ENCODE measurements at regions not wholly inside any gene's neighbourhood (a gene's known extent, or its start where the extent isn't known, plus 50 kb on each side); places are given as distances from the start of the nearest gene placed in this dataset.

DNA sequence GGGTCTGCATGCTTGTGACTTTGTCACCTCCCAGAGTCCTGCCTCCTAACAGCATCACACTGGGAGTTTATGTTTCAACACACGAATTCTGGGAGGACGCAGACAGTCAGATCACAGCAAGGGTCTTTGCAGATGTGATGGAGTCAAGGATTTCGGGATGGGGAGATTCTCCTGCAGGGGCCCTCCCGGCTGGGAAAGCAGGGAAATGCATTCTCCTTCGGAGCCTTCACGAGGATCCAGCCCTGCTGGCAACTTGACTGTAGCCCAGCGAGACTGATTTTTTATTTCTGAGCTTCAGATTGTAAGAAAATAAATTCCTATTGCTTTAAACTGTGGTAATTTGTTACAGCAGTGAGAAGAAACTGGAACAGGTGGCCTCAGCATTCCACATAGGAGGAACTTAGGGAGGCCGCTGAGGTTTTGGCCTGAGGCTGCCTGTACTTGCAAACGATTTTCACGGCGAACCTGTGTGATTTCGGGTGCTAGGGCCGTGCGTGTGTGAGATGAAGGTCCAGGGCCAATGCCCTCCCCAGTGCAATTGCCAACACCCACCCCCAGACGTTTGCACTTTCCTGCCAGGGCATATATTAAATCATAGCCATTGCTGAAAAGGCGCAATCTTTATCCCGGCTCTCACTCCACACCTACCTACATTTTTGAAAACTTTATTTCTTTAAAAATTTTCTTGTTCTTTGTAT, 79.8 kb downstream of the ASB1 start:
- no peak for DNase-seq (ENCODE audit: extremely low spot score)
- CTCF ChIA-PET, result no interaction called here
- TF ChIP-seq, protein P1, sequence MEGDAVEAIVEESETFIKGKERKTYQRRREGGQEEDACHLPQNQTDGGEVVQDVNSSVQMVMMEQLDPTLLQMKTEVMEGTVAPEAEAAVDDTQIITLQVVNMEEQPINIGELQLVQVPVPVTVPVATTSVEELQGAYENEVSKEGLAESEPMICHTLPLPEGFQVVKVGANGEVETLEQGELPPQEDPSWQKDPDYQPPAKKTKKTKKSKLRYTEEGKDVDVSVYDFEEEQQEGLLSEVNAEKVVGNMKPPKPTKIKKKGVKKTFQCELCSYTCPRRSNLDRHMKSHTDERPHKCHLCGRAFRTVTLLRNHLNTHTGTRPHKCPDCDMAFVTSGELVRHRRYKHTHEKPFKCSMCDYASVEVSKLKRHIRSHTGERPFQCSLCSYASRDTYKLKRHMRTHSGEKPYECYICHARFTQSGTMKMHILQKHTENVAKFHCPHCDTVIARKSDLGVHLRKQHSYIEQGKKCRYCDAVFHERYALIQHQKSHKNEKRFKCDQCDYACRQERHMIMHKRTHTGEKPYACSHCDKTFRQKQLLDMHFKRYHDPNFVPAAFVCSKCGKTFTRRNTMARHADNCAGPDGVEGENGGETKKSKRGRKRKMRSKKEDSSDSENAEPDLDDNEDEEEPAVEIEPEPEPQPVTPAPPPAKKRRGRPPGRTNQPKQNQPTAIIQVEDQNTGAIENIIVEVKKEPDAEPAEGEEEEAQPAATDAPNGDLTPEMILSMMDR (IDR thresholded peaks at IDR 0.05; ENCODE audit: control extremely low read depth, extremely low read depth, low read depth, missing control alignments), result no peak
- POLR2A ChIA-PET, result no interaction called here

DNA sequence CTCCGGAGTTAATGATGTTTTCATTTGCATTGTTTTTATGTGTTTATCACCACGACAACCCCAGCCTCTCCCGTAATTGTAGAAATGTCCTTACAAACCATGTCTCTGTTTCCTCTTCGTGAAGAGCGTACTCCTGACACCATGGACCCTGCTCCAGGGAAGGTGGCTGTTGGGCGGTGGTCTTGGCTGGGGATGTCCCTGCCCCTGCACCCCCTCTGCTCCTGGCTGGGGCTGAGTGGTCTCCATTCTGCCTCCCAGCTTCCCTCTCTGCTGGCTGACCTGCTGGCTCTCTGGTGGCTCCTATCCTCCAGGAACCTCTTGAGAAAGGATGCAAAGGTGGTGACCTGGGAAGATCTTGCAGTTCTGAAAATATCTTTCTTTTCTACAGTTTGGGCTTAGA, 81.1 kb downstream of the ASB1 start:
- no peak for DNase-seq (ENCODE audit: extremely low spot score)
- POLR2A ChIA-PET, result no interaction called here
- TF ChIP-seq, protein P1 (IDR thresholded peaks at IDR 0.05; ENCODE audit: control extremely low read depth, extremely low read depth, low read depth, missing control alignments), result no peak
- CTCF ChIA-PET, result interaction anchor here (0.9 kb wide), 2 partner anchors 10 to 277 kb away, joined by 3 read pairs; no protein-coding TSS in a partner anchor

DNA sequence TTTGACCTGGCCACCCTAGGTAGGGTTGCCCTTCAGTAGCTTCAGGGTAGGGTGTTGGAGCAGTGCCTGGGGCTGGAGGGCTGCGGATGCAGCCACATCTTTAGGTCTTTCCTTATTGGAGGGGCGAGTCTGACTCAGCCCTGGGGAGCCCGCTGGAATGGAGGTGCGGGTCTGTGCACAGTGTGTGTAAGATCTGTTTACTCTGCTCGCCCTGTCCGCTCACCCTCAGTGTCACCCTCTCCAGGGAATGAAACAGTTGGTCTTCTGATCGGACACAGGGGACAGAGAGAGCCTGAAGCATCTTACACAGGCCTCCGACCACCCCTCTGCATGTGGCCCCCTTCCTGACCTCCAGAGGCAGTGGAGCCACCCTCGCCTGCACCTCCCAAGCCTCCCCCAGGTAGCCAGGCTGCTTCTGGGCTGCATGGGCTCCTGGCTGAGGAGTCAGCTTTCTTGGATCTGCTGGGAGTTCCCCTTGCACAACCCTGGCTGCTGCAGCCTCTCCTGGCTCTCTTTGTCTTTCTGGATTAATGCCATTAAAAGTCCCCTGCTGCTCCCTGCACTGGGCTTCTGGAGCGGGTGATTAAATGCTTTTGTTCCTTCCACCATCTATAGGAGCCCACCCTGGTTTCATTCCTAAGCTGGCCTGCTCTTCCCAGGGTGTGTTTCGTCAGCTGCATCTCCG, 82.6 kb downstream of the ASB1 start:
- TF ChIP-seq, protein P1 (IDR thresholded peaks at IDR 0.05; ENCODE audit: control extremely low read depth, extremely low read depth, low read depth, missing control alignments), result no peak
- CTCF ChIA-PET, result no interaction called here
- no peak for DNase-seq (ENCODE audit: extremely low spot score)
- POLR2A ChIA-PET, result no interaction called here

DNA sequence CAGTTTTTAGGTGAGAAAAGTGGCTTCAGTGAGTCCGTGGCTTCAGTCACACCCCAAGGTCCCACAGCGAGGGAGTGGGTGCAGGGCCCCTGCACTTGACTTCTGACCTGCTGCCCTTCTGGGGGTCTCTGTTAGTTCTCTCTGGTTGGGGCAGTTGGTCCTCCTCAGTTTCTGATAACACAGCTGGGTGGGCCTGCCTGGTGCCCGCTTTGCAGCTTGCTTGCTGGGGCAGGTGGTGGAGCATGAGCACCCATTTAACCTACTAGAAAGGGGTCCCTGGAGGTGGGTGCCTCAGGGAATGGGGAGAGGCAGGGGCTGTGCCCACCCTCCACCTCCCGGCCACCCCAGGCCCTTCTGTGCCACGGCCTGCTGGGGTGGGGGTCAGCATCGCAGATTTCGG, 83.2 kb downstream of the ASB1 start:
- ChIA-PET POLR2A (no interaction called here), CTCF (no interaction called here)
- DNase-seq (ENCODE audit: extremely low spot score), result no peak
- TF ChIP-seq, protein P1 (IDR thresholded peaks at IDR 0.05; ENCODE audit: control extremely low read depth, extremely low read depth, low read depth, missing control alignments), result no peak

DNA sequence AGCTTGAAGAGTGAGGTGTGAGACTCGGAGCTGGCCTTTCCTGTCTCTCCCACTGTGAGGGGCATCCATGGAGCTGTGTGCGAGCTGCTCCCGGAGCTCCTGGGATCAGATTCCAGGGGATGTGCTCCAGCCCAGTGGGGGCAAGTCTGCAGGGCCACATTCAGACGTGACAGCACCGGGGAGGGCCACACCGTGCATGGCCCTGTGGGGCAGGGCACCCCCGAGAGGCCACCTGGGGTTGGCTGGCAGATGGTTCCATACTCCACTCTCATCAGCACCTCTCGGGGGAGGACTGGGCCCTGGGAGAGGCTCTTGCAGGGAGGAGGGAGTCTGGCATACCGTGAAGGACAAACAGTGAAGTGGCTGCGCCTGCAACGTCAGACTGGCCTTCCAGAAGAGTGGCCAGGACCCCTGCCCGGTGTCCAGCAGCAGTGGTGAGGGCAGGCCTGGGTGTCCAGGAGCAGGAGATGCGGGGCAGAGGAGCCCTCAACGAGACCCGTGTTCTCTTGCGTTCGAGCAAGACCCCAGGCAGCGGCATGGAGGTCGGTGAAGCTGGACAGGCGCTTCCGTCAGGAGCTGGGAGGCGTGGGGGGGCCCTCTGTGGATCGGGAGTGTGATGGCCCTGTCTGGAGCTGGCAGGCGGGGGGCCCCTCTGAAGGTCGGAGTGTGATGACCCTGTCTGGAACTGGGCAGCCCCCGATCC, 84.3 kb downstream of the ASB1 start:
- POLR2A ChIA-PET, result no interaction called here
- CTCF ChIA-PET, result no interaction called here
- DNase-seq (ENCODE audit: extremely low spot score), result no peak
- TF ChIP-seq, protein P1 (IDR thresholded peaks at IDR 0.05; ENCODE audit: control extremely low read depth, extremely low read depth, low read depth, missing control alignments), result no peak

DNA sequence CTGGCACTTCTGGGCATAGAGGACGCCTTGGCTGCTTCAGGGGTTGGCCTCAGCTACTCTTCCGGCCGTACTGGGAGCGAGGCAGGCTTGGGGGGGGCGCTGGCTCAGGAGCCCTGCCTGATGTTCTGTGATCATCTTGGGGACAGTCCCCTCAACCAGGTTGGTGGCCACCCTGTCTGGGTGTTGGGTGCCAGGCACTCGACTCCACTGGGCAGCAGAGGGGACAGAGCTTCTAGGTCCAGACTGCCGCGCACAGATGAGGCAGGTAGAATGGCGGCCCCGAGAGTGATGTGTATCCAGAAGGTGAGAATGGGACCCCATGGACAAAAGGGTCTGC, 84.9 kb downstream of the ASB1 start:
- ChIA-PET CTCF (no interaction called here), POLR2A (no interaction called here)
- TF ChIP-seq, protein P1 (IDR thresholded peaks at IDR 0.05; ENCODE audit: control extremely low read depth, extremely low read depth, low read depth, missing control alignments), result no peak

More for the DNA sequence above, 84.9 kb downstream of the ASB1 start:
- DNase-seq (ENCODE audit: extremely low spot score), result no peak
